LNCaP clone FGC (cell line): ENCODE measurements at regions not wholly inside any gene's neighbourhood (a gene's known extent, or its start where the extent isn't known, plus 50 kb on each side); places are given as distances from the start of the nearest gene placed in this dataset.
"Not testable (repeated sequence)": the region's sequence is repeated elsewhere in the genome, so short reads cannot be mapped to it uniquely, and the experiment has no call there.

ENCODE experiments used
- DNase-seq: peaks from one replicate; pipeline ENCODE4 v3.0.0-alpha.2; 2011; ENCODE audit warnings: low read depth
- H3K4me3 ChIP-seq: 2 replicates; pipeline ENCODE4 v1.5.1; 2011; ENCODE audit warnings: mild to moderate bottlenecking, low read depth, low read length, control low read depth
- CTCF ChIP-seq: IDR thresholded peaks from 2 replicates; pipeline ENCODE4 v1.5.1; 2012; ENCODE audit warnings: mild to moderate bottlenecking; ENCODE audit not compliant: control insufficient read depth, insufficient read depth; ENCODE audit errors: extremely low read depth

GRCh38 chr14:45793081-45793480, 540.1 kb upstream of the MIS18BP1 start:
- DNase-seq, result no peak
- TF ChIP-seq CTCF, result no peak
- H3K4me3 ChIP-seq, result no peak overlapping the region

GRCh38 chr14:45790293-45790692, 537.3 kb upstream of the MIS18BP1 start:
- no peak for DNase-seq
- no peak for TF ChIP-seq CTCF
- no peak overlapping the region for H3K4me3 ChIP-seq

DNA sequence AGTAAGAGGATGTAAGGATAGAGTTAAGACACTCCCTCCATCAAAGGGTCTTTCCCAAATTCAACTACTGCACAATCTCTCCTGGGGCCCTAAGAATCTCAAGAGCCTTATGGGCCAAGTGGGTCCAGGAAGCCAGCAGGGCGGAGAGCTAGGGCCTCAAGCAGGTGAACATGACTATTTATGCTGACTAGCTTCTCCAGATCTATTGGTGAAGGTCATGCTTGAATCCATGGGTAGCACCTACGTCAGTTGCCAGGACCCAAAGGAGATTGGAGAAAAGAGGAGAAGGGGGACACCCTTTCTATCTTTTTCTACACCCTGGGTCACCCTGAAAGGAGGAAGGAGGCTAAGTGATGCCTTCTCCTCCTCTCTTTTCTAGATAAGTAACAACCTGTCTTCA, 534.2 kb upstream of the MIS18BP1 start:
- no peak for DNase-seq
- no peak for TF ChIP-seq CTCF
- H3K4me3 ChIP-seq, result no peak overlapping the region

DNA sequence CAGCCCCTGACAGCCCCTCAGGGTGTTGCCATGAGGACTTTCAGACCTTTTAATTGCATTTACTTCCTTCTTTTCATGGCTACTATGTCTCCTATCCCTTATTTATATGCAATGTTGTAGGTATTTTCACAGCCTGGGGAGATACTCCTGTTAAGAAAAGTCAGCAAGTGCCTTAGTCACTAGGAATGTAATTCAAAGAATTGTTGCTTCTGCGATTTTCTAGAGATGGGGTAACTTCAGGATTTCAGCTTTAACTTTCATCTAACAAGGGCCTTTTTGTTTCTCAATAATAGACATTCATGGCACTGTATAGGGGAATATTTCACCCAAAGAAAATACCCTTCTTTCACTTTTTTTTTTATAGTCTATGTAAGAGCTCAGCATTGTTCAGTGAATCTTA, 533.3 kb upstream of the MIS18BP1 start:
- DNase-seq, result no peak
- no peak for TF ChIP-seq CTCF
- H3K4me3 ChIP-seq, result no peak overlapping the region

- DNase-seq, result no peak
- no peak for TF ChIP-seq CTCF
- H3K4me3 ChIP-seq, result no peak overlapping the region
Measured at GRCh38 chr14:45785240-45785639, 532.2 kb upstream of the MIS18BP1 start.

DNA sequence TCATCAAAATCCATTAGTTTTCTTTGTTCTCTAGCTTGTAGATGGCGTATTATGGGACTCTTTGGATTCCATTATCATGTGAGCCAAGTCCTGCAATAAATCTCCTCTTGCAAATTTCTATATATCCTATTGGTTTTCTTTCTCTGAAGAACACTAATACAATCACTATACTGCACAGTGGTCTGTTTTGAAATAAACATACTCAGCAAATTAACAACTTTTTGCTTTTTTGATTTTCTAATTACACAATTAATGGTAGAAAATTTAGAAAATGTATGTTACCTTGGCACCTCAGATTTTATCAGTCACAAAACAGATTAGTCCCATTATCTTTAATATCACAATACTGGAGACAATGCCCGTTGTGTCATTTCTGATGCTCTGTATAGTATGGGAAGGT, 513.2 kb upstream of the MIS18BP1 start:
- DNase-seq, result no peak
- H3K4me3 ChIP-seq, result no peak overlapping the region
- no peak for TF ChIP-seq CTCF

DNA sequence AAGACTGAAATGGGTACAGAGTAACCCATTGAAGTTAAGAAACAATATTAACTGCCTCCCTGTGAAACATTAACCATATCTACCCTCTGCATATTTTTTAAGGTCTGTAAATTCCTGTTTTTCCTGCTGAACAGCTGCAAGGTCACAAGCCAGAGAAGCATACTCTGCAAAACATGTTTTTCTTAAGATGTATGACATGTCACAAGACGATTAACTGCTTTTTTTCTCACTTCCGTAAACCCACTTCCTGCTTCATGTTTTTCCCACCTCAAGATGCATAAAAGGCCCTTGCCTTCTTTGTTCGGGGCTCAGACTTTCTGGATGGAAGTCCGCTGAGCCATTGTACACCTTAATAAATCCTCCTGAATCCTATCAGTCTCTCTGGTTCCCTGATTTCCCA, 504.7 kb upstream of the MIS18BP1 start:
- DNase-seq, result no peak
- no peak overlapping the region for H3K4me3 ChIP-seq
- no peak for TF ChIP-seq CTCF

GRCh38 chr14:45756412-45756811, 503.4 kb upstream of the MIS18BP1 start:
- DNase-seq, H3K4me3 ChIP-seq: not testable (repeated sequence)
